Vagina (tissue), 2 donors: ENCODE measurements at regions not wholly inside any gene's neighbourhood (a gene's known extent, or its start where the extent isn't known, plus 50 kb on each side); places are given as distances from the start of the nearest gene placed in this dataset.

Source experiments
- DNase-seq, 2 donors: peaks; one replicate each; pipeline ENCODE4 v3.0.0-alpha.2; 2017; ENCODE audit errors: extremely low spot score in 2 of 2
- H3K27ac ChIP-seq: fragments of 200-600 bp; sonication (generic); one replicate; pipeline ENCODE4 v1.5.1; 2019
- H3K27me3 ChIP-seq: fragments of 200-600 bp; sonication (generic); one replicate; pipeline ENCODE4 v1.5.1; 2019
- H3K36me3 ChIP-seq, 2 donors: fragments of 200-600 bp; sonication (generic); one replicate each; pipeline ENCODE4 v1.5.1; 2017 to 2019
- H3K4me1 ChIP-seq: fragments of 200-600 bp; sonication (generic); one replicate; pipeline ENCODE4 v1.5.1; 2019
- H3K4me3 ChIP-seq, 2 donors: fragments of 200-600 bp; sonication (generic); 1 replicate in 1 of 2; 2 replicates in 1 of 2; pipeline ENCODE4 v1.5.1; 2016 to 2019
- H3K9me3 ChIP-seq: fragments of 200-600 bp; sonication (generic); one replicate; pipeline ENCODE4 v1.5.1; 2019
- CTCF ChIP-seq, 3 experiments: fragments of 450-650 bp in 2 of 3; fragments of 200-600 bp in 1 of 3; sonication (generic) in 1 of 3; IDR thresholded peaks; one replicate each; pipeline ENCODE4 v1.5.1; 2017 to 2019; ENCODE audit warnings: antibody characterized with exemption in 3 of 3, mild to moderate bottlenecking in 2 of 3, moderate library complexity in 2 of 3
- POLR2A ChIP-seq, 2 donors: fragments of 450-650 bp; IDR thresholded peaks; one replicate each; pipeline ENCODE4 v1.6.1; 2017; ENCODE audit warnings: antibody characterized with exemption in 2 of 2, mild to moderate bottlenecking in 2 of 2, moderate library complexity in 2 of 2
- POLR2AphosphoS5 ChIP-seq, 2 donors: sonication (generic); formaldehyde crosslinking; IDR thresholded peaks; one replicate each; pipeline ENCODE4 v1.9.0; 2017; ENCODE audit warnings: antibody characterized with exemption in 2 of 2, mild to moderate bottlenecking in 2 of 2, low read depth in 1 of 2; ENCODE audit not compliant: insufficient read depth in 1 of 2
- intact Hi-C: fragments of 100-400 bp; cut with DNase I; formaldehyde crosslinking; loops from one replicate; pipeline ENCODE4 v1.15.1; 2023

GRCh38 chr1:193326296-193326695 lies 139.9 kb upstream of the B3GALT2 start:
- Histone ChIP-seq H3K4me1 (no peaks in the 10 kb centered on the region), H3K27me3 (no peaks in the 10 kb centered on the region), H3K9me3 (peaks cover 2% of the 10 kb centered on the region), H3K27ac (no peak overlapping the region), H3K36me3 (no peaks in the 10 kb centered on the region), H3K4me3 (no peak overlapping the region)
- TF ChIP-seq POLR2AphosphoS5 (IDR thresholded peaks at IDR 0.05; ENCODE audit: insufficient read depth in 1 of 2, low read depth in 1 of 2) = no peak
- TF ChIP-seq CTCF (IDR thresholded peaks at IDR 0.05) = no peak
- TF ChIP-seq POLR2A (IDR thresholded peaks at IDR 0.05) = no peak
- no peak for DNase-seq
- intact Hi-C loops = no loop called here

GRCh38 chr1:193325771-193326170 lies 139.4 kb upstream of the B3GALT2 start:
- Histone ChIP-seq H3K36me3 (no peaks in the 10 kb centered on the region), H3K4me1 (no peaks in the 10 kb centered on the region), H3K27ac (no peak overlapping the region), H3K27me3 (no peaks in the 10 kb centered on the region), H3K4me3 (no peak overlapping the region), H3K9me3 (no peaks in the 10 kb centered on the region)
- no peak for DNase-seq
- TF ChIP-seq POLR2A (IDR thresholded peaks at IDR 0.05) (no peak), CTCF (IDR thresholded peaks at IDR 0.05) (no peak), POLR2AphosphoS5 (IDR thresholded peaks at IDR 0.05; ENCODE audit: insufficient read depth in 1 of 2, low read depth in 1 of 2) (no peak)
- intact Hi-C loops = no loop called here

GRCh38 chr1:193325042-193325441 lies 138.6 kb upstream of the B3GALT2 start:
- Histone ChIP-seq H3K27ac (no peak overlapping the region), H3K27me3 (no peaks in the 10 kb centered on the region), H3K4me1 (no peaks in the 10 kb centered on the region), H3K4me3 (no peak overlapping the region), H3K36me3 (no peaks in the 10 kb centered on the region), H3K9me3 (no peaks in the 10 kb centered on the region)
- TF ChIP-seq CTCF (IDR thresholded peaks at IDR 0.05) = no peak
- no peak for TF ChIP-seq POLR2AphosphoS5 (IDR thresholded peaks at IDR 0.05; ENCODE audit: insufficient read depth in 1 of 2, low read depth in 1 of 2)
- TF ChIP-seq POLR2A (IDR thresholded peaks at IDR 0.05) = no peak
- no peak for DNase-seq
- intact Hi-C loops = no loop called here

GRCh38 chr1:193322211-193322610 lies 135.8 kb upstream of the B3GALT2 start:
- no peaks in the 10 kb centered on the region for H3K4me1 ChIP-seq
- no peak overlapping the region for H3K27ac ChIP-seq
- H3K4me3 ChIP-seq = no peak overlapping the region
- intact Hi-C loops = no loop called here
- H3K9me3 ChIP-seq = peaks cover 7% of the 10 kb centered on the region
- H3K27me3 ChIP-seq = no peaks in the 10 kb centered on the region
- no peak for DNase-seq
- TF ChIP-seq POLR2A (IDR thresholded peaks at IDR 0.05) = no peak
- no peak for TF ChIP-seq CTCF (IDR thresholded peaks at IDR 0.05)
- no peak for TF ChIP-seq POLR2AphosphoS5 (IDR thresholded peaks at IDR 0.05; ENCODE audit: insufficient read depth in 1 of 2, low read depth in 1 of 2)
- H3K36me3 ChIP-seq = no peaks in the 10 kb centered on the region

- H3K4me1 ChIP-seq = no peaks in the 10 kb centered on the region
- TF ChIP-seq POLR2A (IDR thresholded peaks at IDR 0.05) (no peak), CTCF (IDR thresholded peaks at IDR 0.05) (no peak), POLR2AphosphoS5 (IDR thresholded peaks at IDR 0.05; ENCODE audit: insufficient read depth in 1 of 2, low read depth in 1 of 2) (no peak)
Measured at GRCh38 chr1:193321242-193321840, 134.9 kb upstream of the B3GALT2 start.

More at GRCh38 chr1:193321242-193321840, 134.9 kb upstream of the B3GALT2 start:
- intact Hi-C loops = no loop called here
- H3K4me3 ChIP-seq = no peak overlapping the region
- H3K27me3 ChIP-seq = no peaks in the 10 kb centered on the region
- no peak for DNase-seq
- H3K9me3 ChIP-seq = peaks cover 7% of the 10 kb centered on the region
- H3K27ac ChIP-seq = no peak overlapping the region
- H3K36me3 ChIP-seq = no peaks in the 10 kb centered on the region
